ENCODE measurements at regions not wholly inside any gene's neighbourhood (a gene's known extent, or its start where the extent isn't known, plus 50 kb on each side); places are given as distances from the start of the nearest gene placed in this dataset.

DNA sequence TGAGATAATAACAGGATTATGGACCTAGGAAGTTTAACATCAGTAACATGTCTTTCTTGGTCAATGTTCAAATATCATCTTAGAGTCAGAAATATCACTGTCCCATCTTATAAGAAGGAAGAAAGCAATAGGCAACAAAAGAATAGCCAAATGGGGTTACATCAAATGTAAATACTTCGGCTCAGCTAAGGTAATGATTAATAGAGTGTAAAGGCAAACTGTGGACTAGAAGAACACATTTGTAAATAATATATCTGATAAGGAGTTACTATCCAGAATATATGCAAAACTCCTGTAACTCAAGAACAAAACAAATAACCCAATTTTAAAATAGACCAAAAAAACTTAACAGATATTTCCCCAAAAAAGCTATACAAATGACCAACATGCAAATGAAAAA is 630.3 kb downstream of the RPS29 start:
- TF ChIP-seq, protein P1, sequence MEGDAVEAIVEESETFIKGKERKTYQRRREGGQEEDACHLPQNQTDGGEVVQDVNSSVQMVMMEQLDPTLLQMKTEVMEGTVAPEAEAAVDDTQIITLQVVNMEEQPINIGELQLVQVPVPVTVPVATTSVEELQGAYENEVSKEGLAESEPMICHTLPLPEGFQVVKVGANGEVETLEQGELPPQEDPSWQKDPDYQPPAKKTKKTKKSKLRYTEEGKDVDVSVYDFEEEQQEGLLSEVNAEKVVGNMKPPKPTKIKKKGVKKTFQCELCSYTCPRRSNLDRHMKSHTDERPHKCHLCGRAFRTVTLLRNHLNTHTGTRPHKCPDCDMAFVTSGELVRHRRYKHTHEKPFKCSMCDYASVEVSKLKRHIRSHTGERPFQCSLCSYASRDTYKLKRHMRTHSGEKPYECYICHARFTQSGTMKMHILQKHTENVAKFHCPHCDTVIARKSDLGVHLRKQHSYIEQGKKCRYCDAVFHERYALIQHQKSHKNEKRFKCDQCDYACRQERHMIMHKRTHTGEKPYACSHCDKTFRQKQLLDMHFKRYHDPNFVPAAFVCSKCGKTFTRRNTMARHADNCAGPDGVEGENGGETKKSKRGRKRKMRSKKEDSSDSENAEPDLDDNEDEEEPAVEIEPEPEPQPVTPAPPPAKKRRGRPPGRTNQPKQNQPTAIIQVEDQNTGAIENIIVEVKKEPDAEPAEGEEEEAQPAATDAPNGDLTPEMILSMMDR (IDR thresholded peaks at IDR 0.05), result no peak
- no peak for TF ChIP-seq EP300 (IDR thresholded peaks at IDR 0.05)
- no peak for TF ChIP-seq POLR2A (IDR thresholded peaks at IDR 0.05)

Data from ovary (tissue), 3 donors.